Kidney (tissue), 13 donors: ENCODE measurements at regions not wholly inside any gene's neighbourhood (a gene's known extent, or its start where the extent isn't known, plus 50 kb on each side); places are given as distances from the start of the nearest gene placed in this dataset.
A peak's percentile ranks its signal among the peaks of the same experiment; 100 is the strongest.

Source experiments
- DNase-seq, 5 donors: peaks; one replicate each; pipeline ENCODE4 v3.0.0-alpha.2; 2013 to 2020
- FAIRE-seq: peaks from 2 replicates; lab custom pipeline; 2012; peaks lifted over from hg19 to GRCh38; lab: Jason Lieb, UNC
- H3K27ac ChIP-seq, 2 donors: one replicate each; pipeline ENCODE4 v1.7.0; 2013; ENCODE audit warnings: low read depth in 2 of 2, low read length in 2 of 2, inconsistent platforms in 1 of 2
- H3K27me3 ChIP-seq: one replicate; pipeline ENCODE4 v1.7.1; 2013; ENCODE audit warnings: low read length, inconsistent platforms; ENCODE audit not compliant: control insufficient read depth, insufficient read depth
- H3K36me3 ChIP-seq, 3 donors: one replicate each; pipeline versions ENCODE4 v1.7.0 to v1.7.1; 2013; ENCODE audit warnings: low read length in 3 of 3, control low read depth in 1 of 3, inconsistent platforms in 1 of 3; ENCODE audit not compliant: insufficient read depth in 3 of 3, control insufficient read depth in 2 of 3
- H3K4me1 ChIP-seq, 3 donors: one replicate each; pipeline versions ENCODE4 v1.7.0 to v1.7.1; 2013; ENCODE audit warnings: low read length in 3 of 3, inconsistent platforms in 1 of 3, low read depth in 1 of 3; ENCODE audit not compliant: control insufficient read depth in 2 of 3, insufficient read depth in 2 of 3
- H3K4me3 ChIP-seq, 3 donors: one replicate each; pipeline versions ENCODE4 v1.7.0 to v1.8.1; 2013; ENCODE audit warnings: low read length in 3 of 3, control low read depth in 1 of 3, inconsistent platforms in 1 of 3
- H3K9ac ChIP-seq, 3 donors: one replicate each; pipeline versions ENCODE4 v1.7.0 to v1.7.1; 2013; ENCODE audit warnings: low read length in 3 of 3, control low read depth in 1 of 3, inconsistent platforms in 1 of 3
- H3K9me3 ChIP-seq, 3 donors: one replicate each; pipeline versions ENCODE4 v1.7.0 to v1.7.1; 2013; ENCODE audit warnings: low read length in 3 of 3, control low read depth in 1 of 3, inconsistent platforms in 1 of 3; ENCODE audit not compliant: control insufficient read depth in 2 of 3, insufficient read depth in 1 of 3
- intact Hi-C: fragments of 100-400 bp; cut with DNase I; formaldehyde crosslinking; loops from one replicate; pipeline ENCODE4 v1.11.1; 2022
- TF ChIP-seq, protein P1 (sequence below): IDR thresholded peaks from 3 replicates; pipeline ENCODE4 v1.5.1; 2012; ENCODE audit warnings: mild to moderate bottlenecking, moderate library complexity, borderline replicate concordance; ENCODE audit not compliant: insufficient read depth; ENCODE audit errors: extremely low read depth
- donor health status: control.
- donor health status: control.
- donor health status: control.
- donor health status: control.
- donor health status: control.
- donor health status: DM: yes; HTN: yes; CAD: no.
- donor health status: Normal renal cell carcinoma (clear cell type).

DNA sequence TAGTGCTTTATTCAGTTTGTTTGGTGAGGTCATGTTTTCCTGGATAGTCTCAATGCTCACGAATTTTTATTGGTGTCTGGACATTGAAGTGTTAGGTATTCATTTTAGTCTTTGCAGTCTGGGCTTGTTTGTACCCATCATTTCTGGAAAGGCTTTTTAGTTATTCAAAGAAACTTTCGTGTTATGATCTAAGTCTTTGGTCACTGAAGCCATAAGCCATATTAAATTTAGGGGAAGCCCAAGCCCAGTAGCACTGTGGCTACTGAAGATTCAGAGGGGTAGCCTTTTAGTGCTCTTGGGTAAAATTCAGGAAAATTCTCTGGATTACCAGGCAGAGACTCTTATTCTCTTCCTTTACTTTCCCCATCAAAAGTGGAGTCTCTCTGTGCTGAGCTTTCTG is 56.2 kb upstream of the PEX5L start:
- Histone ChIP-seq H3K4me1 (no peaks in the 10 kb centered on the region), H3K27ac (no peak overlapping the region), H3K36me3 (no peaks in the 10 kb centered on the region), H3K4me3 (no peak overlapping the region), H3K9me3 (no peaks in the 10 kb centered on the region), H3K9ac (no peak overlapping the region), H3K27me3 (no peaks in the 10 kb centered on the region)
- no peak for DNase-seq
- TF ChIP-seq, protein P1, sequence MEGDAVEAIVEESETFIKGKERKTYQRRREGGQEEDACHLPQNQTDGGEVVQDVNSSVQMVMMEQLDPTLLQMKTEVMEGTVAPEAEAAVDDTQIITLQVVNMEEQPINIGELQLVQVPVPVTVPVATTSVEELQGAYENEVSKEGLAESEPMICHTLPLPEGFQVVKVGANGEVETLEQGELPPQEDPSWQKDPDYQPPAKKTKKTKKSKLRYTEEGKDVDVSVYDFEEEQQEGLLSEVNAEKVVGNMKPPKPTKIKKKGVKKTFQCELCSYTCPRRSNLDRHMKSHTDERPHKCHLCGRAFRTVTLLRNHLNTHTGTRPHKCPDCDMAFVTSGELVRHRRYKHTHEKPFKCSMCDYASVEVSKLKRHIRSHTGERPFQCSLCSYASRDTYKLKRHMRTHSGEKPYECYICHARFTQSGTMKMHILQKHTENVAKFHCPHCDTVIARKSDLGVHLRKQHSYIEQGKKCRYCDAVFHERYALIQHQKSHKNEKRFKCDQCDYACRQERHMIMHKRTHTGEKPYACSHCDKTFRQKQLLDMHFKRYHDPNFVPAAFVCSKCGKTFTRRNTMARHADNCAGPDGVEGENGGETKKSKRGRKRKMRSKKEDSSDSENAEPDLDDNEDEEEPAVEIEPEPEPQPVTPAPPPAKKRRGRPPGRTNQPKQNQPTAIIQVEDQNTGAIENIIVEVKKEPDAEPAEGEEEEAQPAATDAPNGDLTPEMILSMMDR: no peak
- no peak for FAIRE-seq
- intact Hi-C loops: no loop called here

DNA sequence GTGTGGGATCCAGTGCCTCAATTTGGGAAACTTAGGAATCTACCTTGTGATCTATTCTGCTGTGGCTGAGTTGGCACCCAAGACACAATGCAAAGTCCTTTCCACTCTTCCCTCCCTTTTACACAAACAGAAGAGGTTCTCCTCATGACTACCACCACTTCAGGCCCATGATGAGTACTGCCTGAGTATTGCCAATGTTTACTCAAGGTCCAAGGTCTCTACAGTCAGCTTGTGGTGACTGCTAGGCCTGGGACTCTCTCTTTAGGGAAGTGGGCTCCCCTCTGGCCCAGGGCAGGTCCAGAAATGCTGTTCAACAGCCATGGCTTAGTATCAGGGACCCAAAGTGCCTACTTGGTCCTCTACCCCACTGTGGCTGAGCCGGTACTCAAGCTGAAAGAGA is 56.8 kb upstream of the PEX5L start:
- no peaks in the 10 kb centered on the region for H3K27me3 ChIP-seq
- no peak overlapping the region for H3K4me3 ChIP-seq
- H3K9me3 ChIP-seq: no peaks in the 10 kb centered on the region
- no peak for FAIRE-seq
- TF ChIP-seq, protein P1: no peak
- H3K27ac ChIP-seq: no peak overlapping the region
- intact Hi-C loops: no loop called here
- no peaks in the 10 kb centered on the region for H3K36me3 ChIP-seq
- H3K4me1 ChIP-seq: no peaks in the 10 kb centered on the region
- no peak for DNase-seq
- no peak overlapping the region for H3K9ac ChIP-seq

DNA sequence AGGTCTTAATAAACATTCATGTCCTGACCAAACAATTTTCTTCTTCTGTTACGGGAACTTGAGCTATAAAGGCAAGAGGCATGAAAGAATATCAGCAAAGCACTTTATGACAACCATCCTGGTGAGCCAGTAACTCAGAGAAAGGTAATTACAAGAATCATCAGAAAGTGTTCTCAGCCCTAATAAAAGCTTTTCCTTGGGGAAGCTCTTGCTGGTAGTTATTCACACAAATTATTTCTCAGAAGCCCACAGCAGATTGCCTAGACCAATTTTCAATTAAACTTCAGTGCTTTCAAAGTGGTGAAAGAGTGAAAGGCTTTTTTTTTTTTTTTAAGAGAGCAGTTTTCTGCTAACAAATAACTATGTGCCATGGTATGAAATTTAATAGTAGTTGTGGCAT is 60.9 kb upstream of the PEX5L start:
- Histone ChIP-seq H3K4me1 (no peaks in the 10 kb centered on the region), H3K4me3 (no peak overlapping the region), H3K36me3 (no peaks in the 10 kb centered on the region), H3K9me3 (no peaks in the 10 kb centered on the region), H3K27ac (no peak overlapping the region), H3K27me3 (no peaks in the 10 kb centered on the region), H3K9ac (no peak overlapping the region)
- intact Hi-C loops: no loop called here
- TF ChIP-seq, protein P1: no peak
- DNase-seq: no peak
- FAIRE-seq: no peak

DNA sequence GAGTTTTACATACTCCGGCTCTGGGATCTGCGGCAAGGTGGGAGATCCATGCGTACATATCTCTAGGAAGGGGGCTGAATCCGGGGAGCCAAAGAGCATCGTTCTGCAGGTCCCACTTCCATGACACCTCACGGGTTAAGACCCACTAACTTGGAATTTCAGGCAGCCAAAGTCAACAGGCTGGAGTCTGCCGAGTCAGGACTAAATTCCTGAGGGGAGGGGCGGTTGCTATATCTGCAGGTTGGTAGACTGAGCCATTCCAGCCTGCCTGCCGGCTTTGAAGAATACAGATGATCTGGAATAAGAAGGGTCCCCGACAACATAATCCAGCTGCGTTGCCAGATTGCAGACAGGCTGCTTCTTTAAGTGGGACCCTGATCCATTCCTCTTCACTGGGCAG is 65.4 kb upstream of the PEX5L start:
- Histone ChIP-seq H3K4me3 (no peak overlapping the region), H3K4me1 (no peaks in the 10 kb centered on the region), H3K27ac (no peak overlapping the region), H3K9me3 (no peaks in the 10 kb centered on the region), H3K36me3 (no peaks in the 10 kb centered on the region), H3K27me3 (no peaks in the 10 kb centered on the region), H3K9ac (no peak overlapping the region)
- DNase-seq: peak in 3 of 5 donors; percentile 21 to 48 (median 27)
- intact Hi-C loops: no loop called here
- no peak for FAIRE-seq
- TF ChIP-seq, protein P1: no peak
